Fibroblast of mammary gland (primary cell): ENCODE measurements at regions not wholly inside any gene's neighbourhood (a gene's known extent, or its start where the extent isn't known, plus 50 kb on each side); places are given as distances from the start of the nearest gene placed in this dataset.
"Not testable (repeated sequence)": the region's sequence is repeated elsewhere in the genome, so short reads cannot be mapped to it uniquely, and the experiment has no call there.

Source experiments
- DNase-seq: peaks from one replicate; pipeline ENCODE4 v3.0.0-alpha.2; 2010; ENCODE audit warnings: low read depth
- H3K4me3 ChIP-seq: 2 replicates; pipeline ENCODE4 v1.5.1; 2011; ENCODE audit warnings: low read depth, mild to moderate bottlenecking, low read length, moderate library complexity; ENCODE audit not compliant: control insufficient read depth
- CTCF ChIP-seq: conservative IDR thresholded peaks from 2 replicates; pipeline ENCODE4 v1.5.1; 2011; ENCODE audit warnings: low read depth, low read length, inconsistent platforms; ENCODE audit not compliant: control insufficient read depth, insufficient read depth

DNA sequence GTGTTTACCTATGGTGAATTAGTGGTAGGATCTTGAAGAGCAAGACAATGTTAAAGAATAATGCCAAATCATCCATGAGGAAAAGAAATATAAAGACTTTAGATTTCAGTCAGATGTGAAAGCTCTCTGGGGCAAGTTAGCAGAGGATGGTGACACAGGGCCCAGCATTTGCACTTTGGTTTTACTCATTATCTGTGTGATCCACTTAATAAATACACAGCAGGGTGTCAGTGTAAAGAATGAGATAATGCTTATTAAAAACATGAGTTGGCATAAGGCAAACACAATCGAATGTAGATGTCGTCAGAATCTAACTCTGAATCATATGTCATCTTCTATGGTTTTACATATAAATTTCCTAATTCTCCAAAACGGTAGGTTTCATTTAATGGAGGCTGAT lies 130.4 kb upstream of the PREP start:
- H3K4me3 ChIP-seq = no peak overlapping the region
- no peak for TF ChIP-seq CTCF
- no peak for DNase-seq

DNA sequence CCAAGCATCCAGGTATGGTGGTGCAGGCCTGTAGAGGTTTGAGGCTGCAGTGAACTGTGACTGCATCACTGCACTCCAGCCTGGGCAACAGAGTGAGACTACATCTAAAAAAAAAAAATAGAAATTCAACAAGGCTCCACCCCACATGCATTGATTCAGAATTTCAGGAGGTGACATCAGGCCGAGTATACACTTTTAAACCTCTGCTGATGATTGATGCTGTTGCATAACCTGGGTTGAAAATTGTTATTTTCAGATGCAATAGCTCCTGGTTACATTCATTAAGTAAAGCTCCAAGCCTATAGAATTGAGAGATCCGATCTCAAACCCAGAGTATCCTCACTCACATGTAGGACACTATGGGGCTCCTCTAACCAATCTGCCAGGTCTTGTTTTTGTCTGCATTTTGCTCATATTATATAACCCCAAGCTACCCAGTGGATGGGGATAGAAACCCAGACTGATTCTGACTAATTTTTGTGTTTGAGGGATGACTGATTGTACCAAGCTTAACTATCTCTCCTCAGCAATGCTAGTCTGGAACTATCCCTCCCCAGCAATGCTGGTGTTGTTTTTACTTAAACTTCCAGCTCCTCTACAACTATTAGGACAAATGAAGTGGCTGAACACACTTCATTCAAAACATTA lies 123.5 kb upstream of the PREP start:
- TF ChIP-seq CTCF = no peak
- no peak overlapping the region for H3K4me3 ChIP-seq
- peak; percentile 17 for DNase-seq

- DNase-seq = peak; percentile 51
- H3K4me3 ChIP-seq = no peak overlapping the region
- no peak for TF ChIP-seq CTCF
Observed at GRCh38 chr6:105522626-105523322, 119.9 kb upstream of the PREP start.

DNA sequence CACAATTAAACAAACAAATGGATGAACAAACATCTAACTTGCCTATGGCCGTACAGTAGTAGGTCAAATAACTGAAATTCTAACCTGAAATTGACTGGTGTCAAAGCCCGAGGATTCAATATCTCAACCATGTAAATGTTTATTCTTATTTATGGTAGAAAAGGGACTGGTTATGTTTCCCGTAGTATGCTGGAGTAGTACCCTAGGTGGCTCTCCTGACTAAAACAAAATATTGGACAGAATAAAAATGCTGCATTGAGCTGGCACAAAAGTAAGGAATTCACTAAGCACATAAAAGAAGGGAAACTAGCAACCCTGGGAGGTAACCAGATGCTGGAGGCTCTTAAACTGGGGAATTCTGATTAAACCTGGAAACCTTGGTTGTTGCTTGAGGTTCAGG lies 117.1 kb upstream of the PREP start:
- H3K4me3 ChIP-seq = no peak overlapping the region
- no peak for TF ChIP-seq CTCF
- DNase-seq = no peak

DNA sequence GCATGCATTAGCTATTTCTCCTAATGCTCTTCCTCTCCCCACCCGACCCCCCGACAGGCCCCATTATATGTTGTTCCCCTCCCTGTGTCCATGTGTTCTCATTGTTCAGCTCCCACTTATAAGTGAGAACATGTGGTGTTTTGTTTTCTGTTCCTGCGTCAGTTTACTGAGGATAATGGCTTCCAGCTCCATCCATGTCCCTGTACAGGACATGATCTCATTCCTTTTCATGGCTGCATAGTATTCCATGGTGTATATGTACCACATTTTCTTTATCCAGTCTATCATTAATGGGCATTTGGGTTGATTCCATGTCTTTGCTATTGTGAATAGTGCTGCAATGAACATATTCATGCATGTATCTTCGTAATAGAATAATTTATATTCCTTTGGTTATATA lies 116.1 kb upstream of the PREP start:
- DNase-seq, H3K4me3 ChIP-seq: not testable (repeated sequence)

DNA sequence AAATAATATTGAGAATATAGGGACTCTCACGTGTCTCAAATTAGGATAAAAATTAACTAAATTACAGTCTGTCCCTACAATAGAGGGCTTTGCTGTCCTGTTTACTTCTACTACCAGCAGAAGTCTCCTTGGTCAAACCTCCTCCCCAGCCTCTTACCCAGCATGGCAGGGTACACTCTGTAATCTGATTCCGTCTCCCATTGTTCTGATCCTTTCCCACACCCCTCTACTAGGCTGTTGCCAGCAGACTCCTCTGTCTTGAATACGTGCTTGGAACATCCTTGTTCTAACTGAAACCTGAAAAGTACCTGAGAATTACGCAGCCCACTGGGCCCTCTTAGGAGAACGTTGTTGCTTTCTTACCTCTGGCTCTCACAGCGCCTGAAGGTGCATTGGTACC lies 112.2 kb upstream of the PREP start:
- no peak for DNase-seq
- TF ChIP-seq CTCF = no peak
- no peak overlapping the region for H3K4me3 ChIP-seq

GRCh38 chr6:105514306-105514705 lies 111.4 kb upstream of the PREP start:
- no peak for TF ChIP-seq CTCF
- no peak overlapping the region for H3K4me3 ChIP-seq
- no peak for DNase-seq
